GM23338 (cell line): ENCODE measurements at regions not wholly inside any gene's neighbourhood (a gene's known extent, or its start where the extent isn't known, plus 50 kb on each side); places are given as distances from the start of the nearest gene placed in this dataset.

Experiments used
- ATAC-seq: fragments of 200-7000 bp; cut with Tn5 transposase; 3 replicates; pipeline ENCODE4 v1.9.1; 2020
- DNase-seq: peaks from one replicate; pipeline ENCODE4 v3.0.0-alpha.2; 2015; ENCODE audit warnings: low spot score
- H2AFZ ChIP-seq: fragments of 200-600 bp; sonication (generic); 2 replicates; pipeline ENCODE4 v1.8.0; 2016; ENCODE audit warnings: antibody characterized with exemption, mild to moderate bottlenecking, moderate library complexity
- H3F3A ChIP-seq: fragments of 200-600 bp; sonication (generic); replicated peaks from 2 replicates; pipeline ENCODE4 v1.8.0; 2017; ENCODE audit warnings: antibody characterized with exemption, mixed run types, low read depth
- H3K27ac ChIP-seq: fragments of 200-600 bp; sonication (generic); 2 replicates; pipeline ENCODE4 v1.6.1; 2016; ENCODE audit warnings: low read depth
- H3K27me3 ChIP-seq: fragments of 200-600 bp; sonication (generic); 2 replicates; pipeline ENCODE4 v1.8.0; 2016; ENCODE audit warnings: mild to moderate bottlenecking, mixed run types, moderate library complexity; ENCODE audit not compliant: insufficient read depth
- H3K36me3 ChIP-seq: fragments of 200-600 bp; sonication (generic); 2 replicates; pipeline ENCODE4 v1.8.0; 2016; ENCODE audit warnings: mild to moderate bottlenecking; ENCODE audit not compliant: insufficient read depth
- H3K4me1 ChIP-seq: fragments of 200-600 bp; sonication (generic); 2 replicates; pipeline ENCODE4 v1.8.0; 2016; ENCODE audit warnings: mild to moderate bottlenecking, moderate library complexity; ENCODE audit not compliant: insufficient read depth
- H3K4me2 ChIP-seq: fragments of 200-600 bp; sonication (generic); 2 replicates; pipeline ENCODE4 v1.7.1; 2017; ENCODE audit warnings: mixed run types
- H3K4me3 ChIP-seq: fragments of 200-600 bp; sonication (generic); 2 replicates; pipeline ENCODE4 v1.6.1; 2016; ENCODE audit warnings: mixed run types
- H3K79me2 ChIP-seq: fragments of 200-600 bp; sonication (generic); replicated peaks from 2 replicates; pipeline ENCODE4 v1.8.0; 2017; ENCODE audit warnings: mild to moderate bottlenecking; ENCODE audit not compliant: insufficient read depth
- H3K9me2 ChIP-seq: fragments of 200-600 bp; sonication (generic); 2 replicates; pipeline ENCODE4 v1.8.0; 2017; ENCODE audit not compliant: insufficient read depth
- H4K20me1 ChIP-seq: fragments of 200-600 bp; sonication (generic); replicated peaks from 2 replicates; pipeline ENCODE4 v1.8.0; 2017; ENCODE audit warnings: mild to moderate bottlenecking; ENCODE audit not compliant: insufficient read depth
- H3K27ac Mint-ChIP-seq: 2 replicates; pipeline ENCODE4 v1.8.0; 2020; ENCODE audit warnings: inconsistent platforms, mild to moderate bottlenecking, moderate library complexity, mixed read lengths
- H3K27me3 Mint-ChIP-seq: 3 replicates; pipeline ENCODE4 v1.8.0; 2022; ENCODE audit warnings: low read depth, mild to moderate bottlenecking, moderate library complexity, mixed read lengths, inconsistent platforms; ENCODE audit not compliant: insufficient read depth, poor library complexity
- H3K36me3 Mint-ChIP-seq: 3 replicates; pipeline ENCODE4 v1.8.0; 2021; ENCODE audit warnings: low read depth, mild to moderate bottlenecking, inconsistent platforms, moderate library complexity, mixed read lengths
- H3K4me1 Mint-ChIP-seq: 3 replicates; pipeline ENCODE4 v1.8.0; 2020; ENCODE audit warnings: mild to moderate bottlenecking, inconsistent platforms, mixed read lengths
- H3K4me3 Mint-ChIP-seq: 3 replicates; pipeline ENCODE4 v1.8.0; 2021; ENCODE audit warnings: moderate library complexity, mild to moderate bottlenecking, inconsistent platforms, mixed read lengths
- H3K9me3 Mint-ChIP-seq: 3 replicates; pipeline ENCODE4 v1.8.0; 2020; ENCODE audit warnings: moderate library complexity, mild to moderate bottlenecking, inconsistent platforms, mixed read lengths
- CTCF ChIP-seq, 2 experiments: fragments of 200-600 bp in 1 of 2; sonication (generic) in 1 of 2; conservative IDR thresholded peaks; 2 replicates each; pipeline versions ENCODE4 v1.5.1 to v1.6.1; 2016 to 2017; ENCODE audit warnings: antibody characterized with exemption in 2 of 2, low read depth in 2 of 2, mild to moderate bottlenecking in 2 of 2, moderate library complexity in 1 of 2
- ETS1 ChIP-seq: IDR thresholded peaks from 2 replicates; pipeline ENCODE4 v1.6.1; 2016; ENCODE audit warnings: antibody characterized with exemption
- EZH2phosphoT487 ChIP-seq: fragments of 200-600 bp; sonication (generic); IDR thresholded peaks from one replicate; pipeline ENCODE4 v1.8.1; 2018; ENCODE audit warnings: antibody characterized with exemption; ENCODE audit not compliant: unreplicated experiment
- JUNB ChIP-seq: IDR thresholded peaks from one replicate; pipeline ENCODE4 v1.6.1; 2016; ENCODE audit warnings: antibody characterized with exemption; ENCODE audit not compliant: unreplicated experiment
- NANOG ChIP-seq: IDR thresholded peaks from 2 replicates; pipeline ENCODE4 v1.6.1; 2016; ENCODE audit warnings: antibody characterized with exemption, borderline replicate concordance
- REST ChIP-seq: IDR thresholded peaks from one replicate; pipeline ENCODE4 v1.6.1; 2018; ENCODE audit warnings: antibody characterized with exemption; ENCODE audit not compliant: unreplicated experiment
- STAT1 ChIP-seq: IDR thresholded peaks from one replicate; pipeline ENCODE4 v1.6.1; 2016; ENCODE audit warnings: antibody characterized with exemption; ENCODE audit not compliant: unreplicated experiment
- ZNF114 ChIP-seq: fragments of 250-450 bp; sonication (Bioruptor Pico); IDR thresholded peaks from 2 replicates; pipeline ENCODE4 v1.5.0; 2020; ENCODE audit warnings: mild to moderate bottlenecking, moderate library complexity

GRCh38 chr6:141218583-141218982 lies 914.1 kb upstream of the GJE1 start:
- no peaks in the 10 kb centered on the region for H3K79me2 ChIP-seq
- no peaks in the 10 kb centered on the region for H4K20me1 ChIP-seq
- H3K27ac Mint-ChIP-seq = no peak overlapping the region
- H3K4me1 ChIP-seq = no peaks in the 10 kb centered on the region
- no peaks in the 10 kb centered on the region for H3K27me3 Mint-ChIP-seq
- H3K4me2 ChIP-seq = no peak overlapping the region
- H3K27me3 ChIP-seq = no peaks in the 10 kb centered on the region
- no peak overlapping the region for H2AFZ ChIP-seq
- peaks cover 53% of the 10 kb centered on the region for H3K9me3 Mint-ChIP-seq
- no peaks in the 10 kb centered on the region for H3K4me1 Mint-ChIP-seq
- H3K36me3 Mint-ChIP-seq = peaks cover 44% of the 10 kb centered on the region
- peak; percentile 19 for DNase-seq
- TF ChIP-seq EZH2phosphoT487 (no peak), ETS1 (no peak), CTCF (conservative IDR thresholded peaks at IDR 0.05; ENCODE audit: low read depth in 2 of 2) (no peak), ZNF114 (CRISPR knock-in tag) (no peak), STAT1 (no peak), NANOG (no peak)
- no peaks in the 10 kb centered on the region for H3F3A ChIP-seq
- H3K4me3 Mint-ChIP-seq = no peak overlapping the region
- ATAC-seq = no peak
- H3K9me2 ChIP-seq = peaks cover 5% of the 10 kb centered on the region; the same call in 1 of the 2 replicates
- H3K4me3 ChIP-seq = no peak overlapping the region
- peaks cover 3% of the 10 kb centered on the region; the same call in 1 of the 2 replicates for H3K36me3 ChIP-seq
- H3K27ac ChIP-seq = no peak overlapping the region

GRCh38 chr6:141216726-141217125 lies 916.0 kb upstream of the GJE1 start:
- Histone ChIP-seq H3K36me3 (peaks cover 3% of the 10 kb centered on the region; the same call in 1 of the 2 replicates), H3K4me2 (no peak overlapping the region), H3K27me3 (no peaks in the 10 kb centered on the region), H4K20me1 (no peaks in the 10 kb centered on the region), H3K4me1 (no peaks in the 10 kb centered on the region), H3K79me2 (no peaks in the 10 kb centered on the region), H3K27ac (no peak overlapping the region), H3F3A (no peaks in the 10 kb centered on the region), H3K9me2 (no peaks in the 10 kb centered on the region), H3K4me3 (no peak overlapping the region), H2AFZ (no peak overlapping the region)
- no peak overlapping the region for H3K4me3 Mint-ChIP-seq
- no peak for DNase-seq
- ATAC-seq = no peak
- TF ChIP-seq REST (no peak), JUNB (no peak), ZNF114 (CRISPR knock-in tag) (no peak)
- H3K27ac Mint-ChIP-seq = no peak overlapping the region
- peaks cover 38% of the 10 kb centered on the region for H3K36me3 Mint-ChIP-seq
- H3K9me3 Mint-ChIP-seq = peaks cover 44% of the 10 kb centered on the region
- H3K27me3 Mint-ChIP-seq = peaks cover 4% of the 10 kb centered on the region
- H3K4me1 Mint-ChIP-seq = no peaks in the 10 kb centered on the region
